LNCAP (cell line): ENCODE measurements at regions not wholly inside any gene's neighbourhood (a gene's known extent, or its start where the extent isn't known, plus 50 kb on each side); places are given as distances from the start of the nearest gene placed in this dataset.

Source experiments
- CTCF ChIP-seq: fragments of 450-650 bp; IDR thresholded peaks from 2 replicates; pipeline ENCODE4 v1.5.1; 2017; ENCODE audit warnings: mild to moderate bottlenecking

DNA sequence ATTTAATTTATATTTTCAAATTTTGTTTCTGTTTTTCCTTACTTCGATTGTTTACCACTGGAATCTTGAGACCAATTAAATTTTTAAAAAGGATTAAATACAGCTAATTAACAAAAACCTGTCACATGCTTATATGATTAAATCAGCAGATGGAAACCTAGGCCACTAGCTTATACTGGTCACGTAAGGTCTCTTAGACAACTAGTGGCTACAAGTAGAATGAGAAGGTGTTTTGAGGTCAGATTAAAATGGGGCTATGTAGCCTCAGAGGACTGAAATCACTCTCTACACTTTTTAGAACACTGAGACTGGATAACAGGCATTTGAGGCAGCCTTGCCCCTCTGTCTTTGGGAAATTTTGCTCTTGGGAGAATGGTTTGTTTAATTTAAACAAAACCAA, 246.5 kb upstream of the ONECUT1 start:
- TF ChIP-seq CTCF: no peak

DNA sequence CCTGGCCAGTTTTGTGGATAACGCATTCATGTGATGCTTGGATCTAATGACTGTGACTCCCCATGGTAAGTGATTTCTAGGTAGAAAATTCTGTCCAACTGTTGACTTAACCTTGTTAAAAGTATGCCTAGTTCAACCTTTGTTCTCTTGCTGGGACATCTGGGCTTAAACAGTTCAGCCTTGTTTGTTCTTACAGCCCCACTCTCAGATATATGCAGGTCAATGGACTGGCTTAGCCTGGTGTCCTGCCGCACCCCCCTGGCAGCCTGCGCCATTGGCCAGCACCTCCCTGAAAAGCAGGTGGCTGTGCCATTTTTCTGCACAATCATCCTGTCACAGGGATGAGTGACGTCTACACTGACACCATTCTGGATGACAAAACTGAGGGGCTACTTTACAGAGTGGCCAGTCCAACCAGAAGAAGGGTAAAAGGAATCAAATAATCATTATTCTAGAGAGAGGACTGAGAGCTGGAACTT, 244.7 kb upstream of the ONECUT1 start:
- no peak for TF ChIP-seq CTCF

DNA sequence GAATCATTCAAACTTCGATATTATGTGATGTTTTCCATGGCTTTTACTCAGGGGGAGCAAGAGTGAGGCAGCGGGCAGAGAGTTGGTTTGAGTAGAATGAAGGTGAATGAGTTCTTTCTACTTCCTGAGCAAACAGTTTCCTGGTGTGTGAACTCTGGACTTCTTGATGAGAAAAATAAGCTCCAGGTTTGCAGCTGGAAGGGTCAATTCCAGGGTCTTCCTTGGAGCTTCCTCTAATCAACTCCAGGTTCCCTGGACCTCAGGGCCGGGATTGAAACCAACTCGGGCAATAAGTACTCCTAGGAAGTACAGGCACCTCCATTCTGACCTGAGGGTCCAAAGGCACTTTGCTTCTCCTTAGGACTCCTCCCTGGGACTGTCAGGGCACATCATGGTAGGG, 243.6 kb upstream of the ONECUT1 start:
- TF ChIP-seq CTCF: no peak

GRCh38 chr15:53031469-53031868, 241.3 kb upstream of the ONECUT1 start:
- TF ChIP-seq CTCF: no peak

DNA sequence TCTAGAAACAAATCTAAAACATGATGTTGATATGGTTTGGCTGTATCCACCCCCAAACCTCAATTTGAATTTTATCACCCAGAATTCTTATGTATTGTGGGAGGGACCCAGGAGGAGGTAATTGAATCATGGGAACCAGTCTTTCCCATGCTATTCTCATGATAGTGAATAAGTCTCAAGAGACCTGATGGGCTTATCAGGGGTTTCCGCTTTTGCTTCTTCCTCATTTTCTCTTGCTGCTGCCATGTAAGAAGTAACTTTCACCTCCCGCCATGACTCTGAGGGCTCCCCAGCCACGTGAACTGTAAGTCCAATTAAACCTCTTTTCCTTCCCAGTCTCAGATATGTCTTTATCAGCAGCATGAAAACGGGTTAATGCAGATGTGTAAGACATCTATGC, 232.7 kb upstream of the ONECUT1 start:
- TF ChIP-seq CTCF: no peak

DNA sequence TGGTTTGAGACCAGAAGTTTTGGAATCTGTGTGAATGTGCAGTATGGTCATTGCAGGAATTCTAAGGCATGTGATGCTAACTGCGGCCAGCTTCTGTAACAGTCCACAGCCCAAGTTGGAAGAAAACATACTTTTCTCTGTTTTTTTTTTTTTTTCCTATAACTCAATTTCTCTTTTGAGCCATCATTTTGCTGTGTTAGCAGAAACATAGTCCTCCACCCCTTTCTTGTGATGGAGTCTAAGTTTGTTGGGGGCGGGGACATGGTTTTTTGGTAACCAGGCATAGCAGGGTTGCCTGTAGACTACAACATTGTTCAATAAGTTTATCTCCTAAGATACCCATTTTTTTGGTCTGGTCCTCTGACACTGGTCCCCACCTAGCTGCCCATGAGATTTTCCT, 223.2 kb upstream of the ONECUT1 start:
- TF ChIP-seq CTCF: no peak

GRCh38 chr15:53009093-53009492, 219.0 kb upstream of the ONECUT1 start:
- TF ChIP-seq CTCF: no peak

DNA sequence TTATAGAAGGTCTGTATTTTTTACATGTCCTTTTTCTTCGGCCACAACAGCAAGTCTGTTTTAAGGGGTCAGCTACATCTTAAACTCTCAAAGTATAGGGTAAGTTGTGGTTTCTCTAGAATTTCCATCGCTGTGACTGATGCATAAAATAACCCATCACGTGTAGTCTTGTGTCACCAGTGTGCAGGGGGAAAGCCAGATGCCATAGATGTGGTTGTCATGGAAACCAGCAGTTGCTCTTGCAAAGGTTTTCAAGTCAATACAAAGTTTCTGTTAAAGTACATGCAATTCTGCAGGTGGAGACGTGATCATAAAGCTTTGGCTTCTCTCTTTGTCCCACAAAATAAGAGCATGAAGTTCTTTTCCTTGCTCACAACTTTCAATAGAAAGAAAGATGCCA, 210.3 kb upstream of the ONECUT1 start:
- TF ChIP-seq CTCF: no peak
